AG09319 (cell line): ENCODE measurements at regions not wholly inside any gene's neighbourhood (a gene's known extent, or its start where the extent isn't known, plus 50 kb on each side); places are given as distances from the start of the nearest gene placed in this dataset.

Experiments used
- DNase-seq: peaks from one replicate; pipeline ENCODE4 v3.0.0-alpha.2; 2010; ENCODE audit warnings: low read depth; ENCODE audit errors: extremely low read depth
- TF ChIP-seq, protein P1 (sequence below): IDR thresholded peaks from 2 replicates; pipeline ENCODE4 v1.5.1; 2011; ENCODE audit warnings: low read depth, mild to moderate bottlenecking, inconsistent platforms, low read length, moderate library complexity

DNA sequence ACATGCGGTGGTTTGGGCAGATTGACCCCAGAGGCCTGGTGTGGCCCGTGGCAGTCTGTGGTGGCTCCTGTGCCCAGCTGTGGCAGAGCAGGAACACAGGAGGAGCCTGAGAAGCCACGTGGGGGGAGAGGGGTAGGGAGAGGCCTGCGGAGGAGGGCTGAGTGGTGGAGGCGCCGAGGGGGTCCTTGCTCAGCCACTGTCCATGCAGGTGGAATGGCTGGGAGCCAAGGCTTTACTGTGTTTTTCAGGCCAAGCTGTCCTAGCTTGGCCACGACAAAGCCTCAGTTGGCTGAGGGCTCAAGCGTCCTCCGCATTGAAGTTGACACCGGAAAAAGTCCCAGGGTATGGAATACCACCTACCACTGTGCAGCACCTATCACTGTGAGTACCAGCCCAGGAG is 107.0 kb downstream of the VEGFA start:
- DNase-seq: no peak
- TF ChIP-seq, protein P1, sequence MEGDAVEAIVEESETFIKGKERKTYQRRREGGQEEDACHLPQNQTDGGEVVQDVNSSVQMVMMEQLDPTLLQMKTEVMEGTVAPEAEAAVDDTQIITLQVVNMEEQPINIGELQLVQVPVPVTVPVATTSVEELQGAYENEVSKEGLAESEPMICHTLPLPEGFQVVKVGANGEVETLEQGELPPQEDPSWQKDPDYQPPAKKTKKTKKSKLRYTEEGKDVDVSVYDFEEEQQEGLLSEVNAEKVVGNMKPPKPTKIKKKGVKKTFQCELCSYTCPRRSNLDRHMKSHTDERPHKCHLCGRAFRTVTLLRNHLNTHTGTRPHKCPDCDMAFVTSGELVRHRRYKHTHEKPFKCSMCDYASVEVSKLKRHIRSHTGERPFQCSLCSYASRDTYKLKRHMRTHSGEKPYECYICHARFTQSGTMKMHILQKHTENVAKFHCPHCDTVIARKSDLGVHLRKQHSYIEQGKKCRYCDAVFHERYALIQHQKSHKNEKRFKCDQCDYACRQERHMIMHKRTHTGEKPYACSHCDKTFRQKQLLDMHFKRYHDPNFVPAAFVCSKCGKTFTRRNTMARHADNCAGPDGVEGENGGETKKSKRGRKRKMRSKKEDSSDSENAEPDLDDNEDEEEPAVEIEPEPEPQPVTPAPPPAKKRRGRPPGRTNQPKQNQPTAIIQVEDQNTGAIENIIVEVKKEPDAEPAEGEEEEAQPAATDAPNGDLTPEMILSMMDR: no peak

DNA sequence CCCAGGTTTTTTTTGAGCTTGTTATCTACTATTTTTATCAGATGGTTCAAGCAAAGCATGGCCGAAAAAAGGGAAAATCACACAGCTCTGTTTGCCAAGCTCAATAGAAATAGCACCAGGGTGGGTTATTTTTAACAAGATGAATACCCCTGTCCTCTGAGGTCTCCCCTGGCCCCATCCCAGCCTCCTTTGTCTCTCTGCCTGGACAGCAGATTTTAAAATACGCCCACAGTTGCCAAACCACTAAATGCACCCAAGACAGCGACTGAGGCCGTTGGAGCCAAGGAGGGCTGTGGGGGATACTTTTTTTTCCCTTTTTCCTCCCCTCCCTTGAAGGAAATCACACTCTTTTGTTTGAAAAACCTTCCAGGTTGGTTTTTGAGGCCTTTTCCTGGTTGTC is 106.6 kb downstream of the VEGFA start:
- DNase-seq: no peak
- TF ChIP-seq, protein P1: no peak

GRCh38 chr6:43875849-43876572 is 106.0 kb downstream of the VEGFA start:
- TF ChIP-seq, protein P1: no peak
- no peak for DNase-seq

GRCh38 chr6:43874814-43875590 is 105.0 kb downstream of the VEGFA start:
- TF ChIP-seq, protein P1: no peak

DNA sequence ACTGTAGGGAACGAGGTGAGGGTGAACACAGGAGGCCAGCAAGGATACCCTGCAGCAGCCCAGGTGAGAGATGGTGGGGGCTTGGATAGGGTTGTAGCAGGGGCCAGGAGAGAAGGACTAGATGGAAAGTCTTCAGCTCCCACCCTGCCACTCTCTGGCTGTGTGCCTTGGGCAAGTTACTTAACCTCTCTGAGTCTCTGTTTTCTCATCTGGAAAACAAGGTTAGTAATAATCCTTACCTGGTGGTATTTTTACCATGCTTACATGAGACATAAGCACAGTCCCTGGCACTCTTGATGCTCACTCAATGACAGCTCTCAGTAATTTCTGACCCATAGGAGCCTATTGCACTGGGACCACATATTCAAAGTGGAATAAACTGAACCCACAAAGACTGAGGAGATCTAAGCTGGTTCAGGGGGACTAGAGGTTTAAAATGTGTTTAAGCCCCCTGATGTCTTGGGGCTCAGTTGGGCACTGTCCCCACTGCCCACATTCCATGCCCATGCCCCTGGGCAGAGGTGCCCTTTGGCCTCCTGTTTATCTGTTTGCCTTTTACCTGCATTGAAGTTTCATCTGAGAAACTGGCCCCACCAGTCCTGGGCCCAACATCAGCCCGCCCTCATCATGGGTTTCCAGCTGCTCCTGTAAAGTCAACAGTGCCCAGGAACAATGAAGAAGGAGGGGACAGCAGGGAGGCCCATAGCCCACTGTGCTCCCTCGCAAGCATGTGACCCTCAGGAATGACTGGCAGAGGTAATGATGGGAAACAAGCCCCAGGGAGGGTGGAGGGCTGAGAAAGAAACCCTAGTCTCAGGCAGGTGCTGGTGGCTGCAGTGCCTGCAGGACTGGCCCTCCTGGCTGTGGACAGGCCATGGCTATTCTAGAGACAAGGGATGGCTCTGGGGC is 104.0 kb downstream of the VEGFA start:
- no peak for DNase-seq
- TF ChIP-seq, protein P1: no peak

More at GRCh38 chr6:43874814-43875590, 105.0 kb downstream of the VEGFA start:
- DNase-seq: no peak

- no peak for DNase-seq
- TF ChIP-seq, protein P1: no peak
These were observed 101.9 kb downstream of the VEGFA start for GRCh38 chr6:43871933-43872332.
